ENCODE measurements at regions not wholly inside any gene's neighbourhood (a gene's known extent, or its start where the extent isn't known, plus 50 kb on each side); places are given as distances from the start of the nearest gene placed in this dataset.
A peak's percentile ranks its signal among the peaks of the same experiment; 100 is the strongest.

DNA sequence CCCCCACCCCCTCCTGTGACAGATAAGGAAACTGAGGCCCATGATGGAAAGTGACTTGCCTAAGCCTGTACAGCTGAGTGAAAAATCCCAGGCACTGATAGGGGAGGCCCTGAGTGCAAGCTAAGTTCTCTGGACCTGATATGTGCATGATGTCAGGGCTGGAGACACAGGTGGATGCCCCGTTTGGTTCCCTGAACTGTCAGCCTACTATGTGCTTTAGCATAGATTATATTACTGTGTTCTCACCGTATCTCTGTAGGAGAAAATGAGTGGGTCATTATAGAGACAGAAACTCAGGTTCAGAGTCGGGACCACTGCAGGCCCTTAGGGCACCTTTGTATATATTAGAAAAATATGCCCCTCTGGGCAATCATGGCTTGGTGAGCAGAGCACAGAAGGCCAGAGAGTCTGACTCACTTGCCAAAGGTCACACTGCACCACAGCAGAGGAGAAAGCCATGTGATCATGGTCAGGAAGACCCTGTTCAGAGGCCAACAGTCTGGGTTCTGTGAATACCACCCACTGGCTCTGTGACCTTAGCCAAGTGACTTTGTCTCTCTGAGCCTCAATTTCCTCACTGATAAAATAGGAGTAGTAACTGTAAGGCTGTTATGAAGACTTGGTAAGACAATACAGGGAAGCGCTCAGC is 145.8 kb upstream of the WNT4 start:
- DNase-seq: no peak

DNA sequence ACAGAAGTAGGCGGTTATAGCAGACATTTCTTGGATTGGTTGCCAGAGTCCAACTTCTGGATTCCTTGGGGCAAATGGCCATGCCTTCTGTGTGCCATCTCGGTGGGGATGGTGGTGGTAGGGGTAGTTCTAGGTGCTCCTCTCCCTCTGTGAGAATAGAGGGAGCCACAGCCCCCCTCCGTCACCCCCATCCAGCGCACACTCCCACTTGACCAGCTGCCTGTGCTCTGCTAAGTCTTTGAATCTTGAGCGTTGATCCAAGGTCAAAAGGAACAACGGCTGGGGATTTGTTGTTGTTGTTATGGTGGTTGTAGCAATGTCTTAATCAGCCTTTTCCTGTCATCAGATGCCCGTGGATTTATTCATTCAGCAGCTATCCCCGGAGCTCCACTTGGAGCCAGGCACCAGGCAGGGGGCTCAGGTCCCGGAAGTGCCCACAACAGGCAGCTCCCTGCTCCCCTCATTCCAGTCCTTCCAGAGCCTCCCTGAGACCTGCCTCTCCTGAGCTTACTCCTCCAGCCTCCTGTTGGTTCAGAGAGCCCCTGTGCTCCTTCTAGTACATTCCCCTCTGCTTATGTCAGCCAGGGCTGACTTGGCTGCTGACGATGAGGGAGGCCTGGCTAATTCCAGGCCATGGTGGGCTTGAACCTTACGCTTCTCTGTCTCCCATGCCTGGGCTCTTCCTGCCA is 146.6 kb upstream of the WNT4 start:
- no peak for DNase-seq

DNA sequence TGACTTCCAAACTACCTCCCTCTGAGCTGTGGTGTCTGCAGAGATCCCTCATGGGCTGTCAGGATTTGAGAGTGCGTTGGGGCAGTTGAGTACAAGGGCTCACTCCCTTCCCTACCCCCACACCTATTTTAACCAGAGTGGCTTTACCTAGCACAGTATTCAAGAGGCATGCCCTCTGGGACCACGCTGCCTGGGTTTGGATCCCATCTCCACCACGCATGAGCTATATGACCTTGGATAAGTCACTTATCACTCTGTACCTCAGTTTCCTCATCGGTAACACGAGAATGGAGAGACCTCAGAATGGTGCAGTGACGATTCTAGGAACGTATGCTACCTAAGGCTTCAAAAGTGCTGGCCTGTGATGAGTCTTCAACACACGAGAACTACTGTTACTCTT is 147.3 kb upstream of the WNT4 start:
- no peak for DNase-seq

DNA sequence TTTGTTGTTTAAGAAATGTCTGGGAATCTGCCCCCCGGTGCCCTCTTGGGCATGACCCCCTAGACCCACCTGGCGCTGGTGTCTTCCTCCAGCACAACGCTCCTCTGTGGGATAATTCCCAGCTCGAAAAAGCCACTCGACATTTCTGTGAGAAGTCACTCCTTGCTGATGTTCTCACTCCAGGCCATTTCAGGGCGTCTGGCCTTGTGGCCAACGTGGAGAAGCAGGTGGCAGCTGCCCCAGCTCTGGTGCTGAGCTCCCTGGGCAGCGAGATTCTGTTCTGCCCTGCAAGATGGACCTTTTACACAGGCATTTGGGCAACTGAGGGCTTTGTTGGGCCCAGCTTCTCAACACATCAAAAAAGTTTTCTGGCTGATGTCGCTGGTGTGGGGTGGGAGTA is 147.7 kb upstream of the WNT4 start:
- DNase-seq: no peak

DNA sequence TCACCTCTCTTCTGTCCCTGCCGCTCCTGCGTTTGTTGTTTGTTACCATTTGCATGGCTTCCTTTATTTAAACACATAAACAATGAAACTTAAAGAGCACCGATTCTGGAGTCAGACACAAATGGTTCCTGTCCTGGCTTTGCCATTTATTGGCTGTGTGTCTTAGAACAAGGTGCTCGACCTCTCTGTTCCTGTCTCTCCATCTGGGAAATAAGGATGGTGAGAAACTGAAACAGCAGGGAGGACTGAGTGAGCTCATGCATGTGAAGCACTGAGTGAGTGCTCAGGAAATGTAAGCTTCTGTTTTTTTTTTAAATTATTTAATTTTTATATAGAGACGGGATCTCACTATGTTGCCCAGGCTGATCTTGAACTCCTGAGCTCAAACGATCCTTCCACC is 148.2 kb upstream of the WNT4 start:
- no peak for DNase-seq

DNA sequence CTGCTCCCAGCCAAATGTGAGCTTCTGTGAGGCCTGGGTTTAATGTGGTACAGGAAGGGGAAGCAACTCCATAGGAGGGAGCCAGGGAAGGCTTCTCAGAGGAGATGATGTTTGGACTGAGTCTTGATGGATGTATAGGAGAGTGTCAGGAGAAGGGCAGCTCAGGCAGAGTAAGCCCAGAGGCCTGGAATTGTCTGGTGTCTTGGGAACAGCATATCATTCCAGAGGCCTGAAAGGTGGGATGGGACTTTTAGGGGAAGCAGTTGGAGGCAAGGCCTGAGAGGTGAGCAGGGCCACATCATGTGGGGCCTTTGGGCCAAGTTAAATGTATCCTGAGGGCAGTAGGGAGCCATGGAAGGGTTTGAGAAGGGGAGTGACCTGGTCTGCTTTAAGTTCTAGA is 148.6 kb upstream of the WNT4 start:
- DNase-seq: no peak

DNA sequence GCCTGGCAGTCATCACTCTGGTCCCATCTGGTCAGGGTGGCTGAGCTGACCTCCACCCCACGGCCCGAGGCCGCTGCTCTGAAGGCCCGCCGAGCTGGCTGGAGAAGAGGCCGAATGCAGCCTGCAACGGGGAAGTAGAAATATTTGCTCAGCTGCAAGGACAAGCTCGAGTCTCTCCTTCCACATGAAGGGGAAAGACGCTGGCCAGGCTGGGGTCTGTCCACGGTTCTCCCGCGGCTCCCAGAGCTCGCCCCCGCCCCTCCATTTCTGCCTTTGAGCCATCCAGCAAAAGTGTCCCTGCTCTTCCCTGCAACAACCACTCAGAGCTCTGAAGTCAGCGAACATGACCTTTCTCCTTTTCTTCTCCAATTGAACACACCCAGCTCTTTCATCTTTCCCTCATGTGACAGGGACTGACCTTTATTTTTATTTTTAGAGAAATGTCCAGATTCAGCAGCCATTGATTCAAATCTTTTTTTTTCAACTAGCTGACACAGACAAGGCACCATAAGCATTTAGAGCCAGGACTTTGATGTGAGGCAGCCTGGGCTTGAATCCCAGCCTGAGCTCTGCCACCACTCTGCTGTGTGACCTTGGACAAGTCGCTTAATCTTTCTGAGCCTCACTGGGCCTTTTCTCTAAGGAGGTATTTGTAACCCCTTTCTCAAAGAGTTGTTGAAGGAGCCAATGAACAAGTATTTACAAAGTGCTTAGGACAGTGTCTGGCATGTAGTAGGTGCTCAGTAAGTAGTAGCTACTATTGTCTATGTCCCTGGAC is 149.3 kb upstream of the WNT4 start:
- DNase-seq: peak; percentile 20

DNA sequence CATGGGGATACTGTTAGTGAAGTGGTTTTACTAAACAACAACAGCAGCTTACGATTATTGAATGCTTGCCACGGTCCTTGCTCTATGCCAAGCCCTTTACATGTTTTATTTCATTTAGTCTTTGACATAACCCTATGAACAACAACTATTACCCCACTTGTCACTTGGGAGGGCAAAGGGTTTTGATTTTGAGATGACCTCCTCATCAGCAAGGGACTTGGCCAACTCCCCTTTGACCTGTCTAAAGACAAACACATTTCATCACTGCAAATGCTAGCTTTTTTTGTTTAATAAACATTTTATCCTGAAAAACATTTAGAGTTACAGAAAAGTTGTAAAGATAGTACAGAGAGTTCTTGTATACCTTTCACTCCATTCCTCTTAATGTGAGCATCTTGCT is 152.5 kb upstream of the WNT4 start:
- DNase-seq: no peak

DNA sequence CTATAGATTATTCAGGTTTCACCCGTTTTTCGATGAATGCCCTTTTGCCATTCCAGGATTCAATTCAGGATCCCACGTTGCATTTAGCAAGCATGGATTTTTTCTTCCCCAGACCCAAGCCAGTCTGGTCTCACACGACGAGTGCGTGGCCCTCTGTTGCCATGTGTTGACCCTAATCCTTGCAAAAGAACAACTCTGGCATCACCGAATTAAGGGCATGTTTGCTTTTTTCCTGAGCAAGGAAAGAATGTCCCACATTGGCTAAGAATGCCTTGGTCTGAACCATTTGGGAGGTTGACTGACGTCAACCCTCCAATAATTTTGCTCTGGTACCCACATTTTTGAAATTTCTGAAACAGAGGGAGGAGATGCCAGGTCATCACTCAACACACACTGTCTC is 153.0 kb upstream of the WNT4 start:
- DNase-seq: no peak

DNA sequence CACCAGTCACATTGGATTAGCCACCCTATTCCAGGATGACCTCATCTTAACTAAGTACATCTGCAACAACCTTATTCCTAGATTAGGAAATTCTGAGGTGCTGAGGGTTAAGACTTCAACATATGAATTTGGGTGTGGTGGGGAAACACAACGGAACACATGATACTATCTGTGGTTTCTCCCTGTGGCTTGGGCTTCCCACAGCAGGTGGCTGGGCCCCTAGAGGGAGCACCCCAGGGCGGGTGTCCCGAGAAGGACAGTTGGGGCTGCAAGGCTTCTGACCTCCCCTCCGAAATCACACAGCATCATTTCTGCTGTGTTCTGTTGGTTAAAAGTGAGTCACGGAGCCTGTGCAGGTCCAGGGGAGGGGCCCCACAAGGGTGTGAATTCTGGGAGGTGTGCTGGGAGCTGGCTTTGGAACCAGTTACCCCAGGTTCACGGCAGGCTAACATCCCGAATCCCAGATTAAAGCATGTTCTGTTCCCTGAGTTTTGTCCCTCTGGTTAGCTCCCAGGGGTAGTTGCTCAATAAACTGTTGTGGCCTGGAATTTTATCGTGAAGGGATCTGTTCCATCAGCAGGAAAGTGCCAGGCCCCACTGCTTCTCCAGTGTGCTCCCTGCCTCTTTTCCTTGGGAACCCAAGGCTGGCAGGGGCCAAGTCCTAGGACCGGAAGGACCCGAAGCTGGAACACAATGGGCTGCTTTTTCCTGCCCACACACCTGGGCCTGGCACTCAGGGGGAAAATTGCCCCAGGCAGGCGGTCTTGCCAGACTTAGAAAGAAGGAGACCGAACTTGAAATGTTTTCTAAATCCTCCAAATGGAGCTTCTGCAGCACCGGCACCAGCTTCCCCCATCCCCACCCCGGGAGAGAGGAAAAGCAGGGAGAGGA is 154.0 kb upstream of the WNT4 start:
- no peak for DNase-seq

DNA sequence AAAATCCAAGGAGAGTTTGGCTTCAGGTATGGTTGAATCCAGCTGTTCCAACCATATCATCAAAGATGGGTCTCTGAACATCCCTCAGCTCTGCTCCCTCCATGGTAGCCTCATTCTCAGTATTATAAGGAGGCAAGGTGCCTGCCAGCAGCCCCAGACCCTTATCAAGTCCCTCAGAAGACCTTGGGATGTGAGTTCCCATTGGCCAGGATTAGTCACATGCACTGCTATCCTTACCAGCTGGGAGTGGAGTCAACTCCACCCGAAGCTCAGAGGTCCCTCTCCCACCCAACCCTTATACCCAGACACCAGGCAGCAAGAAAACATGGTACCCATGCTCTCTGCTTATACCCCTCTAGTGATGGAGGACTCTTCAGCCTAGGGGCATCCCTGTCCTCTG is 153.7 kb upstream of the ZBTB40 start:
- no peak for DNase-seq

DNA sequence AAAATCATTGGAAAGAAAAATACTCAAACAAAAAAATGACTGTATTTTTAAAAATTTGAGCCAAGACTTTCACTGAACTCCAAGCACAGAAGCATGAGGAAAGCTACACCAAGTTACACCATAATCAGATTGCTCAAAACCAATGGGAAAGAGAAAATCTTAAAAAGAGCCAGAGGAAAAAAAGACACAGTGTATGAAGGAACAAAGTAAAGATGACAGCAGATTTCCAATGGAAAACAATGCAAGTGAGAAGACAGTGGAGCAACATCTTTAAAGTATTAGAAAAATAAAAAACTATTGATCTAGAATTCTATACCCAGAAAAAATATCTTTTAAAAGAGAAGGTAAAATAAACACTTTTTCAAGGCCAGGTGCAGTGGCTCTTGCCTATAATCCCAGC is 147.8 kb upstream of the ZBTB40 start:
- DNase-seq: no peak

DNA sequence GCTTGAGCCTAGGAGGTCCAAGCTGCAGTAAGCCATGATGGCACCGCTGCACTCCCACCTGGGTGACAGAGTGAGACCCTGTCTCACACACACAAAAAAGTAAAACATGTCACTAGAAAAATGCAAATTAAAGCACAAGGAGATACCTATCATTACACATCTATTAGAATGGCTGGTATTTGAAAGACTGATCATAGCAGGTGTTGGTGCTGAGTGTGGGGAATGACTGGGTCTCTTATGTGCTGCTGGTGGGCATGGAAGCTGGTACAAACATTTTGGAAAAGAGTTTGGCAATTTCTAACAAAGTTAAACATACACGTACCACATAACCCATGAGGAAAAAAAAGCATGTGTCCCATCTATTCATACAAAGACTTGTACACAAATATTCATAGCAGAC is 142.1 kb upstream of the ZBTB40 start:
- no peak for DNase-seq

DNA sequence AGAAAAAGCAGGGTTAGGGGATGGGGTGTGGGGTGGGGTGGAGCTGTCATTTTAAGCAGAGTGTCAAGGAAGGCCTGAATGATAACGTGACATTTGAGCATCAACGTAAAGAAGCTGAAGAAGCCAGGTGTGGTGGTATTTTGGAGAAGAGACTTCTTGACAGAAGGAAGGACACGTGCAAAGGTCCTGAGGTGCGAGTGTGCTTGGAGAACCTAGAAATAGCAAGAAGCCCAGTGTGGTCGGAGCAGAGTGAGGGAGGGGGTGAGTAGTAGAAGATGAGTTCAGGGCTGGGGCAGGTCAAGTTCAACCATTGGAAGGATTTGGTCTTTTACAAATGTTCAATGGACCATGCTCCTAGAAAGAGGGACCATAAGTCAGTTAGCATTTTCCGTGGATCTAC is 140.2 kb upstream of the ZBTB40 start:
- no peak for DNase-seq

DNA sequence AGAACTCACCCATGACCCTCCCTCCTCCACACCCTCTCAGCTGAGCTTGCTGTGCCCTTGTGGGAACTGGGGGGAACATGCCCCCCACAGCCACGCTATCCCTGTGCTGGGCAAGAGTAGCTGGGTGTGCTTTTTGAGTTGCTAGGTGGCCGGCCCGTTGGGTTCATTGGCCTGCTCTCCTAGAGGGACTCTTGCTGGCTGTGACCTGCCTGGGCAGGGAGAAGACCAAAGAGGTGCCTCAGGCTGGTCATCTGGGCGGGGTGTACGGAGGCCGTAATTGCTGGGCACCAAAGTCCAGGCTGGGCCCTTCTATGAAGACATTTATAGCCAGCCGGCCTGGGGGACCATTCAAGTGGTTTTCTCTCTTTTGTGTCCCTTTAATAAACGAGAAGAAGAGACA is 138.3 kb upstream of the ZBTB40 start:
- DNase-seq: no peak

DNA sequence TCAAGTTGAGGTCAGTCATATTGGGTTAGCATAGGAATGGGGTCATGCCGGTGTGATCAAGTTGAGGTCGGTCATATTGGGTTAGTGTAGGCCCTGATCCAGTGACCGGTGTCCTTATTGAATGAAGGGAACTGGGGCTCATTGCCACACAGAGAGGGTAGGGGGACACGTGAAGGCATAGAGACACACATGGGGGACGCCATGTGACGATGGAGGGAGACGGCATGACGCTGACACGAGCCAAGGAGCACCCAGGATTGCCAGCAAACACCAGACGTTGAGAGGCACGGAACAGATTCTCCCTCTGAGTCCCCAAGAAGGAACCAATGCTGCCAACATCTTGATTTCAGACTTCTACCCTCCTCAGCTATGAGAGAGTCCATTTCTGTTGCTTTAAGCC is 136.9 kb upstream of the ZBTB40 start:
- no peak for DNase-seq

DNA sequence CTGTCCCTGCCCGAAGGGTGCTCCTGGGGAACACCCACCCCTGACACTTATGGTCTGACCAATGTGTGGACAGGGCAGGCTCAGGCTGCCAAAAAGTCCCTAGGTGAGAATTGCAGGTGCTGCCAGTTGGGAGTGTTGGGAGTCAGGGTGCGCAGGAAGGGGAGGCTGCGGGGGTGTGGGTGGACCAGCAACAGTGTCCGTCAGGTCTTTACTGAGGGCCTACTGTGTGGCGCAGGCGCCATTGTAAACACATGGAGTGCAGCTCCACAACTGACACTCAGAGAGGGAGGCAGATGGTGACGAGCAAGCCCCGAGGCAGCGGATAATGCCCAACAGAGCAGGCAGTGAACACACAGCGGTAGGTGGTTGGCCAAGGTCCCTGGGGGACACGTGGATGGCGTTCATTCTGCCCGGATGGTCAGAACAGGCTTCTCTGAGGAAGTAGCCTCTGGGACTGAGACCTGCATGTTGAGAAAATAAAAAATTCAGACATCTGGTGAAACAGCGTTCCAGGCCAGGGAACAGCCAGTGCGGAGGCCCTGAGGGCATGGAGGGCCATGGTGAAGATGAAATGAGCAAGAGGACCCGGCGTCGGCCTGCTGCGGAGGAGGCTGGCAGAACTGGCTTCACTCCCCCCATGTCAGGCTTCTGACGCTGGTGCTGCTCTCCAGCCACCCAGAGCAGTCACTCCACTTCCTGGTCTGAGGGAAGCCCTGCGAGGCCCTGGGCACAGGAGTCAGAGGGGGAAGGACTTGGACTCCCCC is 136.2 kb upstream of the ZBTB40 start:
- no peak for DNase-seq

DNA sequence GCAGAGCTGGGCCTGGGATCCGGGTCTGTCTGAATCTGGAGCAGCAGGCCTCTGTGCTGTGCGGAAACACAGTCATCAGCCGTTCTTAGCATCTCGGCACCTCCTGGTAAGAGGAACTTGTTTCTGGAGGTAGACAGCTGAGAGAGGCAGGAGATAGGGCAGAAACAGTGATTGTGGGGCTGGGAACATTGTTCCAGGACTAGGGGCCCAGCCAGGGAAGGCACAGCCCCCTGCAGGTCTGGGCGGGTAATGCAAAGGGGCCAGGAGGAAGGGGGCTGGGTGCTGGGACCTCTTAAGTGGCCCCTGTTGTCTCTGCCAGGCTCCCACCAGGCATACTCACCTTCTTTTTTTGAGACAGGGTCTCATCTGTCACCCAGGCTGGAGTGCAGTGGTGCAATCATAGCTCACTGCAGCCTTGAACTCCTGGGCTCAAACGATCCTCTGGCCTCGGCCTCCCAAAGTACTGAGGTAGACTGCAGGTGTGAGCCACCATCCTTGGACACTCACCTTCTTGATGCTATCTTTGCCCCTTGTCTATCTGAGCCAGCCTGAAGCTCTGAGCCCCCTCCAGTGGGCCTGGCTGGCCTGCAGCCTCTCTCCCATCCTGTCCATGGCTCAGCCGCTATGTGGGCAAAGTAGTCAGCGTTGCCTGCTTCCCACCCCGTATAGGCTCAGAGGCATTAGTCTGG is 134.3 kb upstream of the ZBTB40 start:
- DNase-seq: peak; percentile 12

DNA sequence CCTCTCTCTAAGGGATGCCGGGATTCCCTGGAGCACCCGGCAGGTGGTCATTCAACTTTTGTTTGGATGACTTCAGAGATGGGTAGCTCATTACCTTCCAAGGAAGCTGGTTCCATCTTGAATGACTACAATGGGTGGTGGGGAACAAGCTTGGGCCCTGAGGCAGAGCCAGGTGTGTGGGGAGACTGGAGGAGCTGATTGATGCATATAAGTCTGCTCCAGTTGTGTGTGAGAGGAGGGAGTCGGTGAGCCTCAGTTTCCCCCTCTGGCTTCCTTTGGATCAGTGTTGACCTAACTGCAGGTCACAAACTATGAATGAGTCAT is 133.8 kb upstream of the ZBTB40 start:
- DNase-seq: no peak

DNA sequence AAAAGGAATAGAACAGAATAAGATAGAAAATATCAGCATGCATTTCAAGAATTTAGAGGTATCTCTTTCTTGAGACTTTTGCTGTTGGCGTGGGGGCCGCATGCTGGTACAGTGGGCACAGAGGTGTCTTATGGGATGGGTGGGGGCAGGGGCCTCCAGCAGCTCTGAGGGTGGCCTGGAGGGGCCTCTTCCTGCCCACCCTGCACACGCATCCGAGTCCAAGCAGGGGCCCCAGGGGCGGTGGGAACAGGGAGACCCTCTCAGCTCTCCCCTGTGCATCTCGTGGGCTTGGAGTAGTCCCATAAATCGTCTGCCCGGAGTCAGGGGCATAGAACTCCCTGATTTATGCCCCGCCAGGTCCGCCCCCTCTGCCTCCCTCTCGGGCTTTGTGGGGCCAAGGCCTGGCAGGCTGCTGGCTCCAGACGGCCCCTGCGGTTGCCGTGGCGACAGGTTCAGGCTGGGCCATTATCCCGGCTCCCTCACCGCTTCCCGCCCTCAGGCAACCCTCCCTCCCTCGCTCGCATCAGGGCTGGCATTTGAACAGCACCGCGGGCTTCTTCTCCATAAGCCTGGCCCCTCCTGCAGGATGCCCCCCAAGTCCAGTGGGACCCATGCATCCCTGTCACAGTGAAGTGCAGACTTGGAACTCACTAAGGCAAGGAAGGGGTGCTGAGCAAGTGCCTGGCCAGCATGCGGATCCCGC is 133.2 kb upstream of the ZBTB40 start:
- peak; percentile 86 for DNase-seq

DNA sequence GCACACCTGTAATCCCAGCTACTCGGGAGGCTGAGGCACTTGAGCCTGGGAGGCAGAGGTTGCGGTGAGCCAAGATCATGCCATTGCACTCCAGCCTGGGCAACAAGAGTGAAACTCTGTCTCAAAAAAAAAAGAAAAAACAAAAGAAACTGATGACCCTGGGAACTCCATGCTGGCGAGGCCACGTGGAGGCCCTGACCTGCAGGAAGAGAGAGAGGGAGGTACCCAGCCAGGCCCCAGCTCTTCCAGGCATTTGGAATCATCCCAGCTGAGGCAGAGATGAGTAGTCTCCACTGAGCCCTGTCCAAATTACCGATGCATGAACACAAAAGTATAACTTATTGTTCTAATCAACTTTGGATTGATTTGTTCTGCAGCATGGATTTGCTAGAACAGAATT is 132.0 kb upstream of the ZBTB40 start:
- no peak for DNase-seq

Data from NCI-H146 (cell line).